Retinal pigment epithelial cell (primary cell): ENCODE measurements at regions not wholly inside any gene's neighbourhood (a gene's known extent, or its start where the extent isn't known, plus 50 kb on each side); places are given as distances from the start of the nearest gene placed in this dataset.

Experiments used
- DNase-seq: peaks from one replicate; pipeline ENCODE4 v3.0.0-alpha.2; 2010; ENCODE audit warnings: low read depth
- H3K4me3 ChIP-seq: 2 replicates; pipeline ENCODE4 v1.5.1; 2011; ENCODE audit warnings: mild to moderate bottlenecking, low read length, control low read depth, moderate library complexity
- TF ChIP-seq, protein P1 (sequence below): conservative IDR thresholded peaks from 2 replicates; pipeline ENCODE4 v1.5.1; 2011; ENCODE audit warnings: low read depth, low read length, control low read depth, inconsistent platforms

DNA sequence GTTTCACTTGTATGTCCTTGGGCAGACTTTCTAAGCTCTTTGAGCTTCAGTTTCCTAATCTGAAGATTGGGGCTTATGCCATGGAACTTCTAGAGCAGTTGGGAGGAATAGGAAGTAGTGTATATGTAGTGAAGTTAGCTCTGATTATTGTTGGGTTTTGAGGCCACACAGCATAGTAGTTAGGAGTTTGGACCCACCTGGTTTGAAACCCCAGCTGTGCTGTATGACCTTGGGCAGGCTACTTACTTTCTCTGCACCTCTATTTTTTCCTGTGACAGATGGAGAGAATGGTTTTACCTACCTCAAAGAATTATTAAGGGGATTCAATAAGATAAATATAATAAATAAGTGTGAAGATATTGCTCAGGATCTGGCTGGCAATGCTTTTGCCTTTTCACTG is 61.4 kb upstream of the ADRB1 start:
- DNase-seq, result no peak
- TF ChIP-seq, protein P1, sequence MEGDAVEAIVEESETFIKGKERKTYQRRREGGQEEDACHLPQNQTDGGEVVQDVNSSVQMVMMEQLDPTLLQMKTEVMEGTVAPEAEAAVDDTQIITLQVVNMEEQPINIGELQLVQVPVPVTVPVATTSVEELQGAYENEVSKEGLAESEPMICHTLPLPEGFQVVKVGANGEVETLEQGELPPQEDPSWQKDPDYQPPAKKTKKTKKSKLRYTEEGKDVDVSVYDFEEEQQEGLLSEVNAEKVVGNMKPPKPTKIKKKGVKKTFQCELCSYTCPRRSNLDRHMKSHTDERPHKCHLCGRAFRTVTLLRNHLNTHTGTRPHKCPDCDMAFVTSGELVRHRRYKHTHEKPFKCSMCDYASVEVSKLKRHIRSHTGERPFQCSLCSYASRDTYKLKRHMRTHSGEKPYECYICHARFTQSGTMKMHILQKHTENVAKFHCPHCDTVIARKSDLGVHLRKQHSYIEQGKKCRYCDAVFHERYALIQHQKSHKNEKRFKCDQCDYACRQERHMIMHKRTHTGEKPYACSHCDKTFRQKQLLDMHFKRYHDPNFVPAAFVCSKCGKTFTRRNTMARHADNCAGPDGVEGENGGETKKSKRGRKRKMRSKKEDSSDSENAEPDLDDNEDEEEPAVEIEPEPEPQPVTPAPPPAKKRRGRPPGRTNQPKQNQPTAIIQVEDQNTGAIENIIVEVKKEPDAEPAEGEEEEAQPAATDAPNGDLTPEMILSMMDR, result no peak
- H3K4me3 ChIP-seq, result no peak overlapping the region

DNA sequence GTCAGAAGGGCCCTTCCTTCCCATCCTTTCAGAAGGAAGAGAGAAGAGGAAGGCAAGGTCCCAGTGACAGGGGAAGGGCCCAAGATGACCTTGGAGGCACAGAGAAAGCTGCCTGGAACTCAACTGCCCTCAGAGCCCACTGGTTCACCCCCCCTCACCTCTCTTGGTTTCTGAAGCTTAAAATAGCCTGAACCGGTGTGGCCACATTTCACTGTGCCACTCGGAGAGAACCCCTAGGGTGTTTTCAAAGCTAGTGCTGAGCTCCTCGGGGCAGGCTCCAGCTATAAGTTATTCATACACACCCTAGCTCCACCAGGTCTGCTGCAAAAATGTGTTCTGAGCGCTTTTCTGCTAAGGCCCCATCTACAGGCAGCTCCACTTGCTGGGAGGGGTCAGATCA is 60.9 kb upstream of the ADRB1 start:
- TF ChIP-seq, protein P1, result no peak
- no peak for DNase-seq
- H3K4me3 ChIP-seq, result no peak overlapping the region

DNA sequence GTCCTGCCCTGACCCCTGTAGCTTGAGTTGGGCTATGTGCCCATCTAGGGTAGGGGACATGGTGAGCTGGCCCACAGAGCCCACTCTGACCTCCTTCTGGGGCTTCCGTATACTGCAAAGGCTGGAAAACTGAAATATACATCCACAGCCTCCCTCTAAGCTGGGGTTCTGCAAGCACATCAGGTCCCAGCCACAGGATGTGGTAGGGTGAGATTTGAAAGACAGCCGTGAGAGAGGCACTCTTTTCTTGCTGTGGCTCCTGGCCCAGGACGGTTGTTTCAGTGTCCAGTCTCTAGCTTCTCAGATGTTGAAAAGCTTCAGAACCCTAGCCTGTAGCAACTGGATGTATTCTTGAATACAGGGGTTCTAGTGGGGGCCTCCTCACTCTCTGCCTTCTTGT is 60.1 kb upstream of the ADRB1 start:
- no peak overlapping the region for H3K4me3 ChIP-seq
- no peak for DNase-seq
- TF ChIP-seq, protein P1, result no peak

DNA sequence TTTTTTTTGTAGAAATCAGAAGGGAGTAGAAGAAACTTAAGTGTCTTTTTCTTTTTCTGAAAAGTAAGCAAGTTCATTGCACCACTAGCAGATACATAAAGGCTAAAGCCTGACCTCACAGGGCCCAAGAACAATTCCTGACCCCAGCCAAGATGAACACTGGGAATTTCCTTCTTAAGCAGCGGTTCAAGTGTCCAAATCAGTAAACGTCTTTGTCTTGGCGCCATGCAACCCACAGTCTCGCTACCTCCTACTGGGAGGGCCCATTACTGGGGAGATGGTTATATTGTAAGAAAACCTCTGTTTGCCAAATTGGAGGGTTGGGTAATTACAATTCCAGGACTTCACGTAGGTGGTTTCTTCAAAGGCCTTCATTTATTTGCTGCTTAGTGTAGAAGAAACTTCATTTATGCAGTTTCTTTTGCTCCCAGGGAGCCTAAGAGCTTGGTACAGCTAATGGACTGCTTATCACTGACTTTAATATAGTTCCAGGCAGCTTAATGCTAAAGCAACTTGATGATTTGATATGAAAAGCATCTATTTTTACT is 58.3 kb upstream of the ADRB1 start:
- H3K4me3 ChIP-seq, result no peak overlapping the region
- no peak for DNase-seq
- TF ChIP-seq, protein P1, result no peak

DNA sequence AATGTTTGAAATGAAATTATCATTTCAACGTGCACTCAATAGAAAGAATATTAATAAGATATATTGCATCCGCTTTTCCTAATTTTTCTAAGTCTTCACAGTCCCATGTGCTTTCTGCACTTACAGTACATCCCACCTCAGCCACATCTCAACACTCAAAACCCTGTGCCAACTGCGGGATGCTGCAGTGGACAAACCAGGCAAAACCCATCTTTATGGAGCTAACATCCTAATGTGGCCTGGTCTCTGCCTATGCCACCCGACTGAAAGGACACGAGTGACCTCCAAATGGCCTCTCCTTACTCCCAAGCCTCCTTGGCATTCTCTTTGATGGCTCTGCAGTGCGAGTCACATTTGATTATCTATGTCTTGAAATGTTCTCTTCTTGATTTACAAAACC is 57.4 kb upstream of the ADRB1 start:
- TF ChIP-seq, protein P1, result no peak
- DNase-seq, result no peak
- no peak overlapping the region for H3K4me3 ChIP-seq

DNA sequence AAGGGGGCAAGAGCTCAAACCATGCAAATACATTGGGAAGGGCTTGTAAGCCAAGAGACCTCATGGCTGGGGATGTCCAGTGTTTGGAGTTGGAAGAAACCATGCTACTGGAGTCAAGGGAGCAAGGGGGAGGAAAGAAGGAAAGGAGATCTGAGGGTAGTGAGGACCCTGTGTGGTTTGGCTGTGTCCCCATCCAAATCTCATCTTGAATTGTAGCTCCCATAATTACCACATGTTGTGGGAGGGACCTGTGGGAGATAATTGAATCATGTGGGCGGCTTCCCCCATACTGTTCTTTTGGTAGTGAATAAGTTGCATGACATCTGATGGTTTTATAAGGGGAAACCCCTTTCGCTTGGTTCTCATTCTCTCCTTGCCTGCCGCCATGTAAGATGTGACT is 56.5 kb upstream of the ADRB1 start:
- TF ChIP-seq, protein P1, result no peak
- no peak overlapping the region for H3K4me3 ChIP-seq

DNA sequence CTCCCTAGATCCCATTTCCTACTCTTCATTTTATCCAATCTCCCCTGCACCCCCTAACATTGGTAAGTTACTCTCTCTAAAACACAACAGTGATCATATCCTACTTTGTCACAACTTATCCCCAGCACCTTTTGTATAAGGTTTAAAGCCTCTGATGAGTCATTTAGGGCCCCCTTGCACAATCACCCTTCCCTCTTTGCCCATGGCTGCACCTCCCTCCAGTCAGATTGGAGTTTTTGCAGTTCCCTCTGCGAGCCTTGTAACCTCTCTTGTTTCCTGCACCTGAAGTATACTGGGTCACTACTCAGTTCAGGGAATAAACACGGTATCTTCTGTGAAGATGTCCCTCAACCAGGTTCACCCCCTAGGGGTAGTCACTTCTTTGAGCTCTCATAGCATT is 55.9 kb upstream of the ADRB1 start:
- DNase-seq, result no peak
- TF ChIP-seq, protein P1, result no peak
- no peak overlapping the region for H3K4me3 ChIP-seq

More for the DNA sequence above, 56.5 kb upstream of the ADRB1 start:
- DNase-seq, result no peak
